AG09319 (cell line): ENCODE measurements at regions not wholly inside any gene's neighbourhood (a gene's known extent, or its start where the extent isn't known, plus 50 kb on each side); places are given as distances from the start of the nearest gene placed in this dataset.
"Not testable (repeated sequence)": the region's sequence is repeated elsewhere in the genome, so short reads cannot be mapped to it uniquely, and the experiment has no call there.

ENCODE experiments used
- DNase-seq: peaks from one replicate; pipeline ENCODE4 v3.0.0-alpha.2; 2010; ENCODE audit warnings: low read depth; ENCODE audit errors: extremely low read depth
- CTCF ChIP-seq: IDR thresholded peaks from 2 replicates; pipeline ENCODE4 v1.5.1; 2011; ENCODE audit warnings: low read depth, mild to moderate bottlenecking, inconsistent platforms, low read length, moderate library complexity

DNA sequence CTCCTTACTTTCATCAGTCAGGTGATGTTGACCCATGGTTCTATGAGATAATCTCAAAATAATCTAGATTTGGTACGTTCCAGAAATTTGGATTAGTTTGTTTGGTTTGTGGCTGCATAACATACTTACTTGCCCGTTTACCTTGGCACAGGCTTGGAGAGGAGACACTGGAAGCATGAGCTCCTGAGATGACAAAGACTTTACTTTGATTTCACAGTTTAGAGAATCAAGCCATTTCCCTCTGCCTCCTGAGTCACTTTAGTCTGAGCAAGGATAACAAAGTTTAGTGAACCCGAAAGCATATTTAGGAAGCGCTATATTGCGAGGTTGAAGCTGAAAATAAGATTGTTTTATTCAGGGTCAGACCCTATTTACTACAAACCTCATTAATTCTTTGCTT lies 643.4 kb downstream of the QKI start:
- TF ChIP-seq CTCF: no peak
- no peak for DNase-seq

DNA sequence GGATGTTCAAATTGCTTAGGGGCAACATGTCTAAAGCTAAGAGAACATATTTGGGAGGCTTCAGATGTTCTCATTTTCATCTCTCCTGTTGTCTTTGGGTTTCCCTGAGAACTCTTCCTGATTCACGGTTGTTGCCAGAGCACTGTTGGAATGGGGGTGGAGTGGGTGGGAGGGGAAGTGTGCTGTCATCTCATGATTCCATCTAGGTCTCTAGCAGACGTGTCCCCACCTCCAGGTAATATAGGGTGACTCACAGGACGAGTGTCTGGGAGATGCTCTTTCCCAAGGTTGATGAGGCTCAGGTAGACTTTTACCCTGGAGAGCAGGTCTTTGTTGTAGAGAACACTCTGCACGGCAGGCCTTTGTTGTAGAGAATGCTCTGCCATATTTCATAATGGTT lies 636.9 kb downstream of the QKI start:
- no peak for TF ChIP-seq CTCF
- no peak for DNase-seq

GRCh38 chr6:164049517-164049988 lies 635.0 kb downstream of the QKI start:
- no peak for DNase-seq
- TF ChIP-seq CTCF: no peak

- no peak for TF ChIP-seq CTCF
- no peak for DNase-seq
These were observed 634.5 kb downstream of the QKI start for GRCh38 chr6:164048840-164049516.

GRCh38 chr6:164045082-164045481 lies 630.6 kb downstream of the QKI start:
- no peak for DNase-seq
- no peak for TF ChIP-seq CTCF

GRCh38 chr6:164043656-164044055 lies 629.1 kb downstream of the QKI start:
- DNase-seq: not testable (repeated sequence)

DNA sequence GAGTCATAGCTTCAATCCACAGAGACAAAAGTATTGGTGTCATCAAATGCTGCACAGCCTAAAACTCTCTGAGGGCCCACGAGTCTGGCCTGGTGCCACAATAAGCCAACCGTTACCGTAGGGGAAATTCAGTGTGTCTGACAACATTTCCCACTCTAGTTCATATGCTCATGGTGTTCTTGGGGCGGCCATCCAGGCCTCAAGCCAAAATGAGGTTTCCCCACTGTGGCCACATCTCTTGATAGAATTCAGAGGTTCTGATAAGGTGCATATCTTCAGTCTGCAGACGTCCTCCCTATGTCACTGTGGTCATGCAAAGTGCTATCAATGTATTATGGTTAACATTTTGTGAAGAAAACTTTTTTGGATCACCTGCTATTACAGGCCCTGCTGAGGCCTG lies 627.7 kb downstream of the QKI start:
- no peak for TF ChIP-seq CTCF
- DNase-seq: no peak

GRCh38 chr6:164040994-164041393 lies 626.5 kb downstream of the QKI start:
- no peak for DNase-seq

More at GRCh38 chr6:164040994-164041393, 626.5 kb downstream of the QKI start:
- no peak for TF ChIP-seq CTCF
